ENCODE measurements at regions not wholly inside any gene's neighbourhood (a gene's known extent, or its start where the extent isn't known, plus 50 kb on each side); places are given as distances from the start of the nearest gene placed in this dataset.

- no peak for TF ChIP-seq CTCF (IDR thresholded peaks at IDR 0.05; ENCODE audit: poor library complexity, severe bottlenecking)
- no peak for TF ChIP-seq RAD21 (conservative IDR thresholded peaks at IDR 0.05)
- no peak for TF ChIP-seq TAF1 (IDR thresholded peaks at IDR 0.05; ENCODE audit: low read depth)
- TF ChIP-seq EZH2 (IDR thresholded peaks at IDR 0.05; ENCODE audit: borderline replicate concordance, insufficient read depth, low read length, poor library complexity, severe bottlenecking): no peak
- no peak for TF ChIP-seq POLR2AphosphoS5 (IDR thresholded peaks at IDR 0.05)
- no peak for TF ChIP-seq MXI1 (conservative IDR thresholded peaks at IDR 0.05; ENCODE audit: poor library complexity, severe bottlenecking)
Observed at GRCh38 chr13:54165581-54166215, 1137.1 kb downstream of the OLFM4 start.
